ENCODE measurements at regions not wholly inside any gene's neighbourhood (a gene's known extent, or its start where the extent isn't known, plus 50 kb on each side); places are given as distances from the start of the nearest gene placed in this dataset.

- TF ChIP-seq CTCF (IDR thresholded peaks at IDR 0.05; ENCODE audit: extremely low read depth in 1 of 2, insufficient read depth in 1 of 2, low read depth in 1 of 2, low read length in 2 of 2) (no peak), POLR2A (IDR thresholded peaks at IDR 0.05; ENCODE audit: low read depth, low read length) (no peak), EZH2 (IDR thresholded peaks at IDR 0.05; ENCODE audit: borderline replicate concordance, low read depth, low read length, severe bottlenecking) (no peak), GATA2 (IDR thresholded peaks at IDR 0.05; ENCODE audit: insufficient read depth, insufficient read length, low read depth, low read length) (no peak), POLR2AphosphoS5 (IDR thresholded peaks at IDR 0.05; ENCODE audit: insufficient read depth, low read depth, low read length) (no peak), MAX (IDR thresholded peaks at IDR 0.05; ENCODE audit: insufficient read depth, insufficient read length) (no peak), JUN (IDR thresholded peaks at IDR 0.05; ENCODE audit: borderline replicate concordance, insufficient read depth, insufficient read length, low read depth) (no peak), FOS (IDR thresholded peaks at IDR 0.05; ENCODE audit: borderline replicate concordance, insufficient read depth, low read length) (no peak)
Observed at GRCh38 chr5:173542159-173542558, 74.3 kb downstream of the BOD1 start.
